Activated CD4-positive, CD25-positive, alpha-beta regulatory T cell treated with anti-CD3 and anti-CD28 coated beads, Interleukin-2, amount 50 U/mL, for 16 hours (primary cell): ENCODE measurements at regions not wholly inside any gene's neighbourhood (a gene's known extent, or its start where the extent isn't known, plus 50 kb on each side); places are given as distances from the start of the nearest gene placed in this dataset.

Source experiments
- DNase-seq: peaks from one replicate; pipeline ENCODE4 v3.0.0-alpha.2; 2020; ENCODE audit warnings: low read depth, low spot score

- DNase-seq, result no peak
These were observed 160.2 kb upstream of the IGFBP7 start for GRCh38 chr4:57270346-57270745.

GRCh38 chr4:57265831-57266582, 155.8 kb upstream of the IGFBP7 start:
- DNase-seq, result no peak

- DNase-seq, result no peak
These were observed 144.6 kb upstream of the IGFBP7 start for GRCh38 chr4:57254754-57255153.

GRCh38 chr4:57249083-57249482, 138.9 kb upstream of the IGFBP7 start:
- DNase-seq, result no peak

GRCh38 chr4:57243076-57243475, 132.9 kb upstream of the IGFBP7 start:
- DNase-seq, result no peak

- no peak for DNase-seq
These were observed 124.1 kb upstream of the IGFBP7 start for GRCh38 chr4:57234252-57234775.

- DNase-seq, result no peak
These were observed 123.2 kb upstream of the IGFBP7 start for GRCh38 chr4:57233386-57233785.

- DNase-seq, result no peak
These were observed 121.6 kb upstream of the IGFBP7 start for GRCh38 chr4:57231781-57232180.

GRCh38 chr4:57220734-57221133, 110.5 kb upstream of the IGFBP7 start:
- no peak for DNase-seq

GRCh38 chr4:57220172-57220571, 110.0 kb upstream of the IGFBP7 start:
- no peak for DNase-seq

GRCh38 chr4:57219431-57219830, 109.2 kb upstream of the IGFBP7 start:
- DNase-seq, result no peak

- DNase-seq, result no peak
These were observed 104.6 kb upstream of the IGFBP7 start for GRCh38 chr4:57214654-57215411.

GRCh38 chr4:57211131-57211530, 100.9 kb upstream of the IGFBP7 start:
- no peak for DNase-seq

- no peak for DNase-seq
These were observed 96.0 kb upstream of the IGFBP7 start for GRCh38 chr4:57206172-57206571.

GRCh38 chr4:57205580-57205979, 95.4 kb upstream of the IGFBP7 start:
- no peak for DNase-seq

GRCh38 chr4:57200799-57201327, 90.7 kb upstream of the IGFBP7 start:
- no peak for DNase-seq

- DNase-seq, result no peak
These were observed 89.1 kb upstream of the IGFBP7 start for GRCh38 chr4:57199267-57199666.

GRCh38 chr4:57195622-57196021, 85.4 kb upstream of the IGFBP7 start:
- no peak for DNase-seq

- DNase-seq, result no peak
These were observed 84.0 kb upstream of the IGFBP7 start for GRCh38 chr4:57194068-57194611.

- DNase-seq, result no peak
These were observed 83.1 kb upstream of the IGFBP7 start for GRCh38 chr4:57193209-57193810.

GRCh38 chr4:57191523-57192034, 81.4 kb upstream of the IGFBP7 start:
- no peak for DNase-seq
